Stimulated activated naive CD8-positive, alpha-beta T cell treated with anti-CD3 and anti-CD28 coated beads, Interleukin-15, Interleukin-2, amounts not matched to agents 100 ng/mL and 50 ng/mL, for 24 hours (primary cell): ENCODE measurements at regions not wholly inside any gene's neighbourhood (a gene's known extent, or its start where the extent isn't known, plus 50 kb on each side); places are given as distances from the start of the nearest gene placed in this dataset.
"Not testable (repeated sequence)": the region's sequence is repeated elsewhere in the genome, so short reads cannot be mapped to it uniquely, and the experiment has no call there.

Experiments used
- H3K27ac Mint-ChIP-seq: one replicate; pipeline ENCODE4 v1.8.0; 2021; ENCODE audit warnings: mild to moderate bottlenecking, mixed read lengths
- H3K27me3 Mint-ChIP-seq: one replicate; pipeline ENCODE4 v1.8.0; 2021; ENCODE audit warnings: mixed read lengths
- H3K36me3 Mint-ChIP-seq: one replicate; pipeline ENCODE4 v1.8.0; 2021; ENCODE audit warnings: low read depth, mixed read lengths
- H3K4me1 Mint-ChIP-seq: one replicate; pipeline ENCODE4 v1.8.0; 2021; ENCODE audit warnings: low read depth, mixed read lengths
- H3K4me3 Mint-ChIP-seq: one replicate; pipeline ENCODE4 v1.8.0; 2021; ENCODE audit warnings: mild to moderate bottlenecking, mixed read lengths
- H3K9me3 Mint-ChIP-seq: one replicate; pipeline ENCODE4 v1.8.0; 2021; ENCODE audit warnings: mixed read lengths

DNA sequence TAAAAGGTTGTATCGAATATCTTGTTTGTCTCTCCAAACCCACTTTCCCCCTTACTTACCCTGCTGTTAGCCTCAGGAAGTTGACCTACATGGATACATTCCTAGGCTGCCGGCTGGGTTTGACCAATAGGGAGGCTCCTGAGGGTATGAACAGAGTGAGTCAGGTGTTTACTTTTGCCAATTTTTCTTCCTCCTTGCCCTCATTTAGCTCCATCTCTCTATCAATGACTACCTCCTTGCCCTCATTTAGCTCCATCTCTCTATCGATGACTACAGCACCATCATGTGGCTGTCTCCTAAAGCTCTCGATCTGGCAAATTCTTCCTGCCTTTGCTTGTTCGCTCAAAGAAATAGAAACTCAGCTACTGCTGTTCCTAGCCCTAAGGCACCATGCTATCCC is 571.9 kb upstream of the CRIM1 start:
- no peaks in the 10 kb centered on the region for H3K27me3 Mint-ChIP-seq
- no peaks in the 10 kb centered on the region for H3K4me1 Mint-ChIP-seq
- H3K27ac Mint-ChIP-seq, result no peak overlapping the region
- H3K9me3 Mint-ChIP-seq, result peaks cover 8% of the 10 kb centered on the region
- H3K4me3 Mint-ChIP-seq, result no peak overlapping the region
- H3K36me3 Mint-ChIP-seq, result no peaks in the 10 kb centered on the region

DNA sequence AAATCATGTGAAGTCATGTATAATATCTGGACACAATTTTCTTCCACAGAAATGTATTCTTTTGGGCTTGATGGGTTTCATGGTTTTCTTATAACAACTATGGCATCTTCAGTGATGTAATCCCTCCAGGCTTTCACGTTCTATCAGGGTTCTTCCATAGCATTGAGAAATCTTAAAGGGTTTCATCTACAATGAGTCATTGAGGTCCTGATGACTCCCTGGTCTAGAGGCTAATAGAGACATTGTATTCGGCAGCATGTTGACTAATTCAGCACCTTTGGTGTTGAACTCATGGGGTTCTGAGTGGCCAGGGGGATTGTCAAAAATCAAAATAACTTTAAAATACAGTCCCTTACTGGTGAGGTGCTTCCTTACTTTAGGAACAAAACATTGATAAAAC is 614.0 kb upstream of the CRIM1 start:
- no peaks in the 10 kb centered on the region for H3K36me3 Mint-ChIP-seq
- H3K4me3 Mint-ChIP-seq, result no peak overlapping the region
- no peaks in the 10 kb centered on the region for H3K27me3 Mint-ChIP-seq
- no peaks in the 10 kb centered on the region for H3K4me1 Mint-ChIP-seq
- H3K9me3 Mint-ChIP-seq, result peaks cover 8% of the 10 kb centered on the region
- H3K27ac Mint-ChIP-seq, result no peak overlapping the region

DNA sequence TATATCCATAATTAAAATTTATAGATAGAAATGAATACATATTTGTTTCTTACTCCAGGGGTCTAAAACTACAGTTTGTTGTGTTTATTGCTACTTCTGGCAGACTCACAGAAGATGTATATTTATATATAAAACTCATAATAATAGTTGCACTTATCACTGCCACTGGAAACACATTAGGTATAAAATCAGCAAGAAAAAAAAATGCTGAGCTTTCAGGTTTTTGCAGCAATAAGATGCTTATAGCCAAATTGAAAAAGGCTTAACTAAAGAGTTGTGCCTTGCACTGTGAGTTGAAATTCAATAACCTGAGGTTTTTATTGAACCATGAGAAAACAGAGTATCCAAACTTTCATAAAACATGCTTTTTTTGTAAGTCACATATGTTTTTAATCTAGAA is 623.9 kb upstream of the CRIM1 start:
- H3K4me3 Mint-ChIP-seq, result no peak overlapping the region
- no peaks in the 10 kb centered on the region for H3K4me1 Mint-ChIP-seq
- H3K9me3 Mint-ChIP-seq, result no peaks in the 10 kb centered on the region
- no peaks in the 10 kb centered on the region for H3K36me3 Mint-ChIP-seq
- no peak overlapping the region for H3K27ac Mint-ChIP-seq
- H3K27me3 Mint-ChIP-seq, result no peaks in the 10 kb centered on the region

DNA sequence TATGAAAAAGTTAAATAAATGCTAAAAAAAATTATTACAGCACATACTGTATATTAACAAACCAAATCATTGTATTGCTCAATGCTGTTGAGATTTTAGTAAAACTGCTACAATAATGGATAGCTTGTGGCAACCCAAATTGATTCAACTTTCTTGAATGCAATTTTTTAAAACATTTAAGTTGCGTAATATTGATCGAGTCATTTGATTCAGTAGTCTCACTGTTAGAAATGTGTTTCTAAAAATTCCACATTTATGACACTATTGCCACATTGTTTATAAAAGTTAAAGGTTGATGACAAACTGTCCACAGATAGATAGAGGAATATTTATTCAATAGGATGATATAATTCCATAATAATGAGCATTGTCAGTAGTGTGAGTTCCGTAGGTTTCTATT is 640.7 kb upstream of the CRIM1 start:
- Mint-ChIP-seq H3K27ac (no peak overlapping the region), H3K36me3 (no peaks in the 10 kb centered on the region)

DNA sequence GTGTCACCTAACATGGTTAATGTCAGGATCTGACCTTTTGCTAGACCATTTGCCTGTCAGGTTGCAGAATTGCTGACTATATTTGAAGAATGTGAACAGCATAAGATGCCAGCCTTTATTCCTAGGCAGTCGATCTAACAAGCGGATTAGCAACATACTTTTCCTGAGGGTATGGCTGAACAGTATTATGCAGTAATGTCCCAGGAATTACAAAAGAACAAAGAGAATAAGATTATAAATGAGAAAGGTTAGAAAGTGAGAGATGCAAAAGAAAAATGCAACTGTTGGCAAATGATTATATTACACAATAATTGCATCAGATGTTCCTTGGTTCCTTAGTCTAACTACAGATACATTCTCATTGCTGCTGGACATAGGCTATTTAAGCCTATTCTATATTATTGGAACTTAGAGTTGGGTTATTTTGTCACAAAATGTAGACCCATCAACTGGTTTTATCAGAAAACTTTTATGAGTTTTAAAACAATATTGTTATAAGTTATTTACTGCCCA is 647.1 kb upstream of the CRIM1 start:
- no peaks in the 10 kb centered on the region for H3K36me3 Mint-ChIP-seq
- no peaks in the 10 kb centered on the region for H3K27me3 Mint-ChIP-seq
- H3K27ac Mint-ChIP-seq, result no peak overlapping the region
- H3K4me1 Mint-ChIP-seq, result no peaks in the 10 kb centered on the region
- no peak overlapping the region for H3K4me3 Mint-ChIP-seq
- H3K9me3 Mint-ChIP-seq, result no peaks in the 10 kb centered on the region

More for the DNA sequence above, 640.7 kb upstream of the CRIM1 start:
- Mint-ChIP-seq H3K27me3 (no peaks in the 10 kb centered on the region), H3K4me1 (no peaks in the 10 kb centered on the region), H3K9me3 (peaks cover 2% of the 10 kb centered on the region), H3K4me3 (no peak overlapping the region)

DNA sequence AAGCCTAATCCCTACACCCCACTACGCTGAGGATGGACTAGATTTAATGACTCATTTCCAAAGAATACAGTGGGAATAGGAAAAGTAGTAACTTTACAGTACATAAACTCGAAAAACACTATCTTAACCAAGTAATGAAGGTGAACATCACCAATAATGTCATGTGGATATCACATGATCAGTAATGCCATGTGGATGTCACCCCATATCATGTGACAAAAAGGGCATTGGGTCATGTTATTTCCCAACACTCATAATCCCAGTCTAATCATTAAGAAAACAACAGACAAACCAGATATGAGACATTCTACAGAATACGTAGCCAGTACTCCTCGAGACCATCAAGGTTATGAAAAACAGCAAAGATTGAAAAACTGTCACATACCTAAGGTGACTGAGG is 667.3 kb upstream of the CRIM1 start:
- Mint-ChIP-seq H3K4me3 (no peak overlapping the region), H3K27me3 (no peaks in the 10 kb centered on the region), H3K9me3 (no peaks in the 10 kb centered on the region), H3K36me3 (no peaks in the 10 kb centered on the region), H3K4me1 (no peaks in the 10 kb centered on the region), H3K27ac (no peak overlapping the region)

DNA sequence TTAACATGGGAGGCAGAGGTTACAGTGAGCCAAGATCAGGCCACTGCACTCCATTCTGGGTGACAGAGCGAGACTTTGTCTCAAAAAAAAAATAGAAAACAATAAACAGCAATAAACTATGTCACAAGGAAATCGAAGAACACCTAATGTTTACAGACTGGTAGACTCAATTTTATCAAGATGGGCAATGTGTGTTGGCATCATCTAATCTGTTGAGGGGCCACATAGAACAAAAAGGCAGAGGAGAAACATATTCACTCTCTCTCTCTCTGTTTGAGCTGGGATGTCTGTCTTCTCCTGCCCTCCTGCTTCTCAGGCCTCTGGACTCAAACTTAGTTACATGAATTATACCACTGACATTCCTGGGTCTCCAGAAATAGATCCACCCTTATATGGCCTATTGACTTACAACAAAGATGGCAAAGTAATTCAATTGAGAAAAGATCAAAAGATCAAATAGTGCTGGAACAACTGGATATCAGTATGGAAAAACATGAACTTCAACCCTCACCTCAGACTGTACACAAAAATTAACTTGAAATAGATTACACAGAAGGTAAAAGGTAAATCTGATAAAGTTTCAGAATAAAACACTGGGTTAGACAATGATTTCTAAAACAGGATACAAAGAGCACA is 703.8 kb upstream of the CRIM1 start:
- no peak overlapping the region for H3K27ac Mint-ChIP-seq
- no peaks in the 10 kb centered on the region for H3K9me3 Mint-ChIP-seq
- H3K4me3 Mint-ChIP-seq, result no peak overlapping the region
- no peaks in the 10 kb centered on the region for H3K4me1 Mint-ChIP-seq
- no peaks in the 10 kb centered on the region for H3K36me3 Mint-ChIP-seq
- no peaks in the 10 kb centered on the region for H3K27me3 Mint-ChIP-seq

DNA sequence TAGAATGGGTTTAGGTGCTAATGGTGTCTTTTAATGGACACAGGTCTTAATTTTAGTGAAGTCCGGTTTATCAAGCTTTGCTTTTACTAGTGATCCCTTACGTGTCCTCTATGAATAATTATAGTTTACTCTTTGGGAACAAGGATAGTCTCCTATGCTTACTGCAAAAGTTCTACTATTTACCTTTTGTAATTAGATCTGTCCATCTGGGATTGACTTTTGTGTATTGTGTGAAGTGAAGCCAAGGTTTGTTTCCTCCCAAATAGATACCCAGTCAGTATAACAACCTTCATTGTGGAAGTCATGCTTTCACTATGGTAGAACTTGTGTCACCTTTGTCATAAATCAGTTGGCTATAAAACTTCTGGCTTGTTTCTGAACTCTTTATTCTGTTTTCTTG is 740.9 kb upstream of the CRIM1 start:
- Mint-ChIP-seq H3K27ac (no peak overlapping the region), H3K36me3 (no peaks in the 10 kb centered on the region), H3K9me3 (no peaks in the 10 kb centered on the region), H3K4me1 (no peaks in the 10 kb centered on the region), H3K27me3 (no peaks in the 10 kb centered on the region), H3K4me3 (no peak overlapping the region)

DNA sequence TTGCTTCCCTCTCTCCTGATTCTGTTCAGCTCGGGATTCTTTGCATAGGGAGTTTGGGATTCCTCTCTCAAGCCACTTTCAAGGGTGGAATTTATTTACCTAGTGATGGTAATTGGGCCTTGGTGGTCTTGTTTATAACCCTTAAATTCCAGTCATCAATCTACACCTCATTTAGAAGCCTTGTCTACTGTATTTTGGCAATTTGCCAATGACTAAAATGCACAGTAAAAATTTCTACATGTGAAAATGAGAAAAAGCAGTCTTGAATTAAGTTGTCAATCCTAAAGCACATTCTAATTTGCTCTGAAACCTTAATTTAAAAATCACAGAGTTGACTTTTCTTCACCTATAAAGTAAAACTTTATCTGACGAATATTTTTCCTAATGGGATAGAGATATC is 749.2 kb upstream of the CRIM1 start:
- peaks cover 5% of the 10 kb centered on the region for H3K9me3 Mint-ChIP-seq
- no peak overlapping the region for H3K4me3 Mint-ChIP-seq
- no peaks in the 10 kb centered on the region for H3K27me3 Mint-ChIP-seq
- H3K36me3 Mint-ChIP-seq, result no peaks in the 10 kb centered on the region
- no peaks in the 10 kb centered on the region for H3K4me1 Mint-ChIP-seq
- H3K27ac Mint-ChIP-seq, result no peak overlapping the region

DNA sequence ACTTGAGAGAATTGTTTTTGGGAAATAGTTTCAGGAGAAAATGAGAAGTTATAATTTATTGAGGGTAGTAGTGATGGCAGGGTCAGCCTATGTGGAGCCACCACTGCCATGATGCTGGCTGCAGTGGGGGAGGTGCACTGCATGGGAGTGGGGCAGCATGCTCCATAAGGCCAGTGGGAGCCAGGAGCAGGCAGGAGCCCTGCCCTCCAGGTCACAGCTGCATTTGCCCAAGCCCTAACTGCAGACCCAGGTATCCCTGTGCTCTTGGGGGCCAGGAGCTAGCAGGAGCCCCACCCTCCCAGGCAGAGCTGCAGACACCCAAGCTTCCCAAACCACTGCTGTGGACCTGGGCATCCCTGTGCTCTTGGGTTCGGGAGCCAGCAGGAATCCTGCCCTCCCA is 757.3 kb upstream of the CRIM1 start:
- H3K4me1 Mint-ChIP-seq, result no peaks in the 10 kb centered on the region
- no peak overlapping the region for H3K27ac Mint-ChIP-seq
- H3K4me3 Mint-ChIP-seq, result no peak overlapping the region
- no peaks in the 10 kb centered on the region for H3K36me3 Mint-ChIP-seq
- no peaks in the 10 kb centered on the region for H3K27me3 Mint-ChIP-seq
- H3K9me3 Mint-ChIP-seq, result peaks cover 22% of the 10 kb centered on the region

DNA sequence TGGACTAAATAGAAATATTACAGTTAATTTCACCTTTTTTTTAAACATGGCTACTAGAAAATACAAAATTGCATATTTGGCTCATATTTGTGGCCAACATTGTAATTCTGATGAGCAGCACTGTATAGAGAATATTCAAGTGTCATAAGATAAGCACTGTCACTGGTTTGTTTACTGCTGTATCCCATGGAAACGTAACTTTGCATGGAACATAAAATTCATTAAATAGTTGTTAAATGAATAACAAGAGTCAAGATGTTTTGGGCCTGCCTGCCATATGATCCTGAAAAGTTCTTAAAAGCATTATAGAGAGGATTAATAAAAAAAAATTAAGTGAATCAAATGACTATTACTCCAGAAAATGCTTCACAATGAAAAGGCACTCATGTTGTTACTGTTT is 763.7 kb upstream of the CRIM1 start:
- no peak overlapping the region for H3K4me3 Mint-ChIP-seq
- no peak overlapping the region for H3K27ac Mint-ChIP-seq
- peaks cover 7% of the 10 kb centered on the region for H3K9me3 Mint-ChIP-seq
- no peaks in the 10 kb centered on the region for H3K4me1 Mint-ChIP-seq
- H3K36me3 Mint-ChIP-seq, result no peaks in the 10 kb centered on the region
- H3K27me3 Mint-ChIP-seq, result no peaks in the 10 kb centered on the region

DNA sequence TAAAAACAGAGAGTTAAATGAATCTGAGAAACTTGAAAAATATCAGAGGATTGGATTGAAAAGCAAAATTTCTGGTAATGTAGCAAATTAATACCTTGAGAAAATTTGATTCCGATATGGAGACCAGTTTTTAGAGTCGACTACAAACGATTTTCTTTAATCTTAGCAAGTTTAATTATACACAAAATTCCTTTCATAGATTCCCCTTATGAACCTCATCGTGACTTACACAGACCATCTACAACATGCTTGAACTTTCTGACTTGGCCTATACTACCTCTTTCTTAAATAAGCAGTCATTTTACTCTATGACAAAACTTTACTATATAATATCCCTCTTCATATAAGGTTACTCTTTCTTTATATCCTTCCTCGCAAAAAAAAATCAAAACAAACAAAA is 769.6 kb upstream of the CRIM1 start:
- no peaks in the 10 kb centered on the region for H3K27me3 Mint-ChIP-seq
- no peak overlapping the region for H3K4me3 Mint-ChIP-seq

DNA sequence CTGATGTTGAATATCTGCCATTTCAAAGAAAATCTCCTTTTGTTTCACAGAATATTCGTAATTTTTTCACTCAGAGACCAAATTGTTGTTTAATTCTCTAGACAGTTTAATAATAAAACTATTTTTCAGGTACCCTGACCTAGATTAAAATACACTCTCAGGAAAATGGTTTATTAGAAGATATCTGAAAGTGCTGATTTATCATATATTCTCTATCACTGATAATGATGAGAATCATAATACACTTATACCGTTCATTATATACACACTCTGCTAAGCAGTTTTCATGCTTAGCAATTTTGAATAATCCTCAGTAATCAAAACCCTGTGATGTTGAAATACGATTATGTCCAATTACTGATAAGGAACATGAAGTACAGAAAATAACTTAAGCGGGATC is 772.9 kb upstream of the CRIM1 start:
- peaks cover 3% of the 10 kb centered on the region for H3K9me3 Mint-ChIP-seq
- H3K4me3 Mint-ChIP-seq, result no peak overlapping the region
- no peaks in the 10 kb centered on the region for H3K4me1 Mint-ChIP-seq
- no peaks in the 10 kb centered on the region for H3K36me3 Mint-ChIP-seq
- H3K27me3 Mint-ChIP-seq, result no peaks in the 10 kb centered on the region
- H3K27ac Mint-ChIP-seq, result no peak overlapping the region

More for the DNA sequence above, 769.6 kb upstream of the CRIM1 start:
- peaks cover 3% of the 10 kb centered on the region for H3K9me3 Mint-ChIP-seq
- no peaks in the 10 kb centered on the region for H3K36me3 Mint-ChIP-seq
- no peak overlapping the region for H3K27ac Mint-ChIP-seq
- H3K4me1 Mint-ChIP-seq, result no peaks in the 10 kb centered on the region

DNA sequence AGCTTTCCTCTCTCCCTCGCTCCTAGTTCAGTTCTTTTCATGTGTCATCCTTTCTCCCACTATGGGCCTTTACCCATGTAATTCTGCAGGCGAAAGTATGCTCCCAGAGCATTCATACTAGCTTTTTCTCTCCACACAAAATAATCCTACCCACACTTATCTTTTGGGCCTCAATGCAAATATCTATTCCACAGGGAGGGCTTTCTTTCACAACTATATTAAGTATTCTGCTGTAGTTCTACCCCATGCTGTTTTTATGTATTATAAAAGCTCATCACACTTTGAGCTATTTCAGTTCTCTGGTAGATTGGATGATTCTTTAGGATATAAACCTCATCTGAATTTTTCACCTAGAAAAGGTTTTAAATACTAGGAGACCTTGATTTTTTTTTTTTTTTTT is 774.6 kb upstream of the CRIM1 start:
- H3K27me3 Mint-ChIP-seq, result no peaks in the 10 kb centered on the region

DNA sequence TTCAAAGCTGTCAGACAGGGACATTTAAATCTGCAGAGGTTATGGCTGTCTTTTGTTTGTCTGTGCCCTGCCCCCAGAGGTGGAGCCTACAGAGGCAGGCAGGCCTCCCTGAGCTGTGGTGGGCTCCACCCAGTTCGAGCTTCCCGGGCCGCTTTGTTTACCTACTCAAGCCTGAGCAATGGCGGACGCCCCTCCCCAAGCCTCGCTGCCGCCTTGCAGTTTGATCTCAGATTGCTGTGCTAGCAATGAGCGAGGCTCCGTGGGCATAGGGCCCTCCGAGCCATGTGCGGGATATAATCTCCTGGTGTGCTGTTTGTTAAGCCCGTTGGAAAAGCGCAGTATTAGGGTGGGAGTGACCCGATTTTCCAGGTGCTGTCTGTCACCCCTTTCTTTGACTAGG is 787.0 kb upstream of the CRIM1 start:
- not testable (repeated sequence) for H3K36me3 Mint-ChIP-seq, H3K4me1 Mint-ChIP-seq, H3K4me3 Mint-ChIP-seq, H3K9me3 Mint-ChIP-seq, H3K27ac Mint-ChIP-seq, H3K27me3 Mint-ChIP-seq

More for the DNA sequence above, 774.6 kb upstream of the CRIM1 start:
- no peak overlapping the region for H3K4me3 Mint-ChIP-seq
- no peak overlapping the region for H3K27ac Mint-ChIP-seq
- H3K9me3 Mint-ChIP-seq, result no peaks in the 10 kb centered on the region
- no peaks in the 10 kb centered on the region for H3K4me1 Mint-ChIP-seq
- H3K36me3 Mint-ChIP-seq, result no peaks in the 10 kb centered on the region

DNA sequence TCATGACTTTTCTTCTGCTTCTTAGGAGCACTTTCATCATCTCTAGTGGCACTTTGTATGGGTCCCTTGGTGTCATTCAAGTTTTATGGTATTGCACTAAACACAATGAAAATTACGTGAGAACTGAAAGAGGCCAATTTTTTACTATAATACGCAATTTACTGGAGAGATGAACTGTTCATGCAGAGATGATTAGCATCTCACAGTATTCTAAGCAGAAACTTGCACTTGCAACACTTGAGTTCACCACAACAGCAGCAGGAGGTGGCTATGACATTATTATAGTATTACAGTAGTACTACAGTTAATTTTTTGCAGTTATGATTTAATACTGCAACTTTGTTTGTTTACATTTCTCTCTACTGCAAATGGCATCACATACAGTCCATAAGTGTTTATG is 793.1 kb upstream of the CRIM1 start:
- no peaks in the 10 kb centered on the region for H3K4me1 Mint-ChIP-seq
- no peaks in the 10 kb centered on the region for H3K9me3 Mint-ChIP-seq
- no peak overlapping the region for H3K4me3 Mint-ChIP-seq
- no peak overlapping the region for H3K27ac Mint-ChIP-seq
- H3K36me3 Mint-ChIP-seq, result no peaks in the 10 kb centered on the region
- H3K27me3 Mint-ChIP-seq, result no peaks in the 10 kb centered on the region
